CD14-positive monocyte (primary cell): ENCODE measurements at regions not wholly inside any gene's neighbourhood (a gene's known extent, or its start where the extent isn't known, plus 50 kb on each side); places are given as distances from the start of the nearest gene placed in this dataset.

Experiments used
- DNase-seq, 3 donors: peaks; one replicate each; pipeline ENCODE4 v3.0.0-alpha.2; 2011 to 2022
- H2AFZ ChIP-seq: 2 replicates; pipeline ENCODE4 v1.6.0; 2012; ENCODE audit warnings: mild to moderate bottlenecking, low read depth, low read length, inconsistent platforms; ENCODE audit not compliant: insufficient read depth, poor library complexity, severe bottlenecking
- H3K27ac ChIP-seq, 2 donors: 1 replicate in 1 of 2; 2 replicates in 1 of 2; pipeline ENCODE4 v1.5.1; 2012 to 2013; ENCODE audit warnings: low read length in 2 of 2, control low read depth in 1 of 2, inconsistent platforms in 1 of 2, low read depth in 1 of 2, mild to moderate bottlenecking in 1 of 2
- H3K27me3 ChIP-seq, 2 donors: one replicate each; pipeline versions ENCODE4 v1.6.0 to v1.6.1; 2011 to 2013; ENCODE audit warnings: low read length in 2 of 2; ENCODE audit not compliant: control insufficient read depth in 2 of 2, insufficient read depth in 2 of 2
- H3K36me3 ChIP-seq, 2 donors: replicated peaks in 1 of 2; 1 replicate in 1 of 2; 2 replicates in 1 of 2; pipeline versions ENCODE4 v1.5.1 to v1.6.1; 2012 to 2013; ENCODE audit warnings: low read length in 2 of 2, control low read depth in 1 of 2, inconsistent platforms in 1 of 2, mild to moderate bottlenecking in 1 of 2; ENCODE audit not compliant: insufficient read depth in 2 of 2, control insufficient read depth in 1 of 2
- H3K4me1 ChIP-seq, 2 donors: 1 replicate in 1 of 2; 2 replicates in 1 of 2; pipeline versions ENCODE4 v1.5.1 to v1.6.1; 2012 to 2013; ENCODE audit warnings: low read length in 2 of 2, control low read depth in 1 of 2, inconsistent platforms in 1 of 2, mild to moderate bottlenecking in 1 of 2, moderate library complexity in 1 of 2; ENCODE audit not compliant: insufficient read depth in 2 of 2, control insufficient read depth in 1 of 2
- H3K4me2 ChIP-seq: replicated peaks from 2 replicates; pipeline ENCODE3; 2012; ENCODE audit warnings: low read length, moderate library complexity, mild to moderate bottlenecking; ENCODE audit not compliant: poor library complexity, severe bottlenecking; ENCODE audit errors: extremely low read depth
- H3K4me3 ChIP-seq, 3 experiments: fragments of 200-600 bp in 1 of 3; sonication (generic) in 1 of 3; replicated peaks in 1 of 3; 1 replicate in 2 of 3; 2 replicates in 1 of 3; pipeline ENCODE4 v1.5.1; 2011 to 2013; ENCODE audit warnings: low read length in 3 of 3, mild to moderate bottlenecking in 3 of 3, control low read depth in 2 of 3, low read depth in 2 of 3, inconsistent platforms in 1 of 3, moderate library complexity in 1 of 3
- H3K79me2 ChIP-seq: 2 replicates; pipeline ENCODE4 v1.6.0; 2012; ENCODE audit warnings: mild to moderate bottlenecking, control low read depth, inconsistent platforms, low read length, moderate library complexity; ENCODE audit not compliant: insufficient read depth
- H3K9ac ChIP-seq: 2 replicates; pipeline ENCODE4 v1.6.0; 2017; ENCODE audit warnings: low read length, mild to moderate bottlenecking; ENCODE audit not compliant: insufficient read depth, poor library complexity, severe bottlenecking
- H3K9me3 ChIP-seq, 2 donors: replicated peaks in 1 of 2; 1 replicate in 1 of 2; 2 replicates in 1 of 2; pipeline versions ENCODE4 v1.5.1 to v1.6.1; 2012 to 2013; ENCODE audit warnings: low read length in 2 of 2, control low read depth in 1 of 2; ENCODE audit not compliant: control insufficient read depth in 1 of 2, insufficient read depth in 1 of 2
- H4K20me1 ChIP-seq: 2 replicates; pipeline ENCODE4 v1.6.0; 2012; ENCODE audit warnings: mild to moderate bottlenecking, low read length, control low read depth, moderate library complexity; ENCODE audit not compliant: insufficient read depth
- H3K27ac Mint-ChIP-seq, 7 donors: one replicate each; pipeline ENCODE4 v1.8.0; 2020; ENCODE audit warnings: mild to moderate bottlenecking in 7 of 7, mixed read lengths in 7 of 7, moderate library complexity in 6 of 7, inconsistent platforms in 2 of 7
- H3K27me3 Mint-ChIP-seq, 3 donors: one replicate each; pipeline ENCODE4 v1.8.0; 2021 to 2022; ENCODE audit warnings: low read depth in 3 of 3, mild to moderate bottlenecking in 3 of 3, mixed read lengths in 3 of 3, moderate library complexity in 3 of 3, inconsistent platforms in 1 of 3
- H3K36me3 Mint-ChIP-seq, 2 donors: one replicate each; pipeline ENCODE4 v1.8.0; 2020; ENCODE audit warnings: mixed read lengths in 2 of 2, inconsistent platforms in 1 of 2, mild to moderate bottlenecking in 1 of 2
- H3K4me1 Mint-ChIP-seq: one replicate; pipeline ENCODE4 v1.8.0; 2020; ENCODE audit warnings: mild to moderate bottlenecking, mixed read lengths
- H3K4me3 Mint-ChIP-seq, 2 donors: one replicate each; pipeline ENCODE4 v1.8.0; 2020; ENCODE audit warnings: mild to moderate bottlenecking in 2 of 2, mixed read lengths in 2 of 2, moderate library complexity in 1 of 2
- H3K9me3 Mint-ChIP-seq, 7 donors: one replicate each; pipeline ENCODE4 v1.8.0; 2020 to 2022; ENCODE audit warnings: mixed read lengths in 7 of 7, mild to moderate bottlenecking in 6 of 7, moderate library complexity in 6 of 7, inconsistent platforms in 2 of 7
- WGBS: methylation state at CpG from one replicate; pipeline ENCODE4 v1.1.5; 2013; ENCODE audit warnings: missing lambda C conversion rate; ENCODE audit not compliant: insufficient coverage; 5-methylcytosine and 5-hydroxymethylcytosine counted together
- intact Hi-C, 2 donors: fragments of 100-400 bp; cut with micrococcal nuclease; formaldehyde crosslinking; loops; one replicate each; pipeline versions ENCODE4 v1.15.0 to v1.15.1; 2023
- TF ChIP-seq, protein P1 (sequence below): fragments of 200-600 bp; IDR thresholded peaks from one replicate; pipeline ENCODE4 v1.8.0; 2022; ENCODE audit warnings: antibody characterized with exemption, mild to moderate bottlenecking

DNA sequence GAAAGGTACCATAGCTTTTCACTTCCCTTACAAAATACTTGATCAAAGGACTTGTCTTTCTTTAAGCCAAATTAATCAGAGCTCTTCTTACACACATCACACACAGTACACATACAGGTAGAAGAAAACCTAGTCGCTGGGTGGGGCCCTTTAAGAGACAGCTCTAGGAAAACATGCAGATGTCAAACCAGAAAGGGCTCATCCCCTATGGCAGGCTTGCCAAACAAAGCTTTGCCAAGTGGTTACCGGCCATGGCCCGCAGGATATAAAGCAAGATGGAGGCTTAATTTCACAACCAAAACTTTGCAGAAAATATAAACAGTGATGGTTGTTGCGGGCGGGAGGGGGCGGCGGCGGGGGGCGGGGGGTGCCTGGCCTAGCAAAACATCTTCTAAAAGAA, 2156.0 kb upstream of the PIK3C3 start:
- Histone ChIP-seq H3K79me2 (no peaks in the 10 kb centered on the region), H3K27me3 (no peaks in the 10 kb centered on the region), H3K36me3 (no peaks in the 10 kb centered on the region), H4K20me1 (no peaks in the 10 kb centered on the region), H3K4me1 (peaks cover 3 to 6% of the 10 kb centered on the region in 2 donors), H3K27ac (no peak overlapping the region), H3K9ac (peak overlapping the region; percentile 53), H3K4me3 (peak overlapping the region in 1 of 3 experiments; percentile 75), H3K4me2 (peak overlapping the region; percentile 83), H2AFZ (peak overlapping the region; percentile 73), H3K9me3 (peaks cover 17 to 24% of the 10 kb centered on the region in 2 donors)
- Mint-ChIP-seq H3K36me3 (no peaks in the 10 kb centered on the region), H3K9me3 (peaks cover 0 to 11% (median 2%) of the 10 kb centered on the region in 7 donors), H3K4me3 (peak overlapping the region; percentile 90 to 95), H3K27me3 (peaks cover 0 to under 1% (median 0%) of the 10 kb centered on the region in 3 donors), H3K4me1 (peaks cover 21% of the 10 kb centered on the region), H3K27ac (peak overlapping the region in 1 of 7 donors; percentile 26)
- TF ChIP-seq, protein P1, sequence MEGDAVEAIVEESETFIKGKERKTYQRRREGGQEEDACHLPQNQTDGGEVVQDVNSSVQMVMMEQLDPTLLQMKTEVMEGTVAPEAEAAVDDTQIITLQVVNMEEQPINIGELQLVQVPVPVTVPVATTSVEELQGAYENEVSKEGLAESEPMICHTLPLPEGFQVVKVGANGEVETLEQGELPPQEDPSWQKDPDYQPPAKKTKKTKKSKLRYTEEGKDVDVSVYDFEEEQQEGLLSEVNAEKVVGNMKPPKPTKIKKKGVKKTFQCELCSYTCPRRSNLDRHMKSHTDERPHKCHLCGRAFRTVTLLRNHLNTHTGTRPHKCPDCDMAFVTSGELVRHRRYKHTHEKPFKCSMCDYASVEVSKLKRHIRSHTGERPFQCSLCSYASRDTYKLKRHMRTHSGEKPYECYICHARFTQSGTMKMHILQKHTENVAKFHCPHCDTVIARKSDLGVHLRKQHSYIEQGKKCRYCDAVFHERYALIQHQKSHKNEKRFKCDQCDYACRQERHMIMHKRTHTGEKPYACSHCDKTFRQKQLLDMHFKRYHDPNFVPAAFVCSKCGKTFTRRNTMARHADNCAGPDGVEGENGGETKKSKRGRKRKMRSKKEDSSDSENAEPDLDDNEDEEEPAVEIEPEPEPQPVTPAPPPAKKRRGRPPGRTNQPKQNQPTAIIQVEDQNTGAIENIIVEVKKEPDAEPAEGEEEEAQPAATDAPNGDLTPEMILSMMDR: no peak
- intact Hi-C loops: no loop called here
- DNase-seq: no peak
- WGBS: 37% methylated on average over 3 of the region's 9 CpGs

DNA sequence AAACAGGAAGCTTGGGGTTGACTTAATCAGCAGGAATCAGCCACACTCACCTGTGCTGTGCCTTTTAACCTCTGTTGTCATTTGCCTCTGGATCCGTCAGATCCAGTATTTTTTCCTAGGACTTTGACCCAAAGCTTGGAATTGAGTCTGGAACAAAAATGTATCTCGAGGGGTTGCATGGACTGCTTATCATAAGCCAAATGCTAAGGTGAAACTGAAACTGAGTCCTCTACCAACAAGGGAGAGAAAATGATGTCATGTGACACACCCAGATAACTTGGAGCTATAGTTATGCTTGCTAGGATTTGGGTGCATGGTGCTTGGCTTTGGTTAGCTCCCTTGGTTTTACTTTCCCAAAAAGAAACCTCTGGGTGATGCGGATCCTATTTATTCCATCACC, 2158.6 kb upstream of the PIK3C3 start:
- no peak overlapping the region for H3K4me3 ChIP-seq
- Mint-ChIP-seq H3K27ac (no peak overlapping the region), H3K36me3 (peaks cover 0 to 3% of the 10 kb centered on the region in 2 donors), H3K9me3 (peaks cover 0 to 4% (median 2%) of the 10 kb centered on the region in 7 donors), H3K4me3 (no peak overlapping the region), H3K27me3 (no peaks in the 10 kb centered on the region), H3K4me1 (peaks cover 21% of the 10 kb centered on the region)
- no peaks in the 10 kb centered on the region for H3K79me2 ChIP-seq
- peak overlapping the region; percentile 35 for H2AFZ ChIP-seq
- H3K4me1 ChIP-seq: peaks cover 3 to 6% of the 10 kb centered on the region in 2 donors
- H3K36me3 ChIP-seq: no peaks in the 10 kb centered on the region
- H3K27ac ChIP-seq: no peak overlapping the region
- H3K4me2 ChIP-seq: no peak overlapping the region
- peaks cover 4 to 7% of the 10 kb centered on the region in 2 donors for H3K9me3 ChIP-seq
- H3K9ac ChIP-seq: no peak overlapping the region
- intact Hi-C loops: no loop called here
- DNase-seq: no peak
- TF ChIP-seq, protein P1: no peak
- WGBS: 78% methylated on average over 3 of the region's 3 CpGs
- H4K20me1 ChIP-seq: no peaks in the 10 kb centered on the region
- no peaks in the 10 kb centered on the region for H3K27me3 ChIP-seq
